Loucy (cell line): ENCODE measurements at regions not wholly inside any gene's neighbourhood (a gene's known extent, or its start where the extent isn't known, plus 50 kb on each side); places are given as distances from the start of the nearest gene placed in this dataset.

Experiments used
- H2AFZ ChIP-seq: fragments of 200-600 bp; sonication (generic); 2 replicates; pipeline ENCODE4 v1.6.0; 2016; ENCODE audit warnings: antibody characterized with exemption, mild to moderate bottlenecking, low read length, moderate library complexity
- H3F3A ChIP-seq: fragments of 200-600 bp; 2 replicates; pipeline ENCODE4 v1.6.0; 2016; ENCODE audit warnings: antibody characterized with exemption, low read depth, mild to moderate bottlenecking
- H3K27me3 ChIP-seq: fragments of 200-600 bp; sonication (generic); 2 replicates; pipeline ENCODE4 v1.6.1; 2014; ENCODE audit warnings: low read length, mild to moderate bottlenecking; ENCODE audit not compliant: insufficient read depth, poor library complexity, severe bottlenecking
- H3K36me3 ChIP-seq: fragments of 200-600 bp; sonication (generic); 2 replicates; pipeline ENCODE4 v1.6.1; 2016; ENCODE audit warnings: low read length; ENCODE audit not compliant: insufficient read depth
- H3K4me1 ChIP-seq: fragments of 200-600 bp; sonication (generic); 2 replicates; pipeline ENCODE4 v1.5.1; 2014; ENCODE audit warnings: low read length, mild to moderate bottlenecking; ENCODE audit not compliant: insufficient read depth, poor library complexity, severe bottlenecking
- H3K4me2 ChIP-seq: fragments of 200-600 bp; sonication (generic); 2 replicates; pipeline ENCODE4 v1.6.0; 2014; ENCODE audit warnings: antibody characterized with exemption, low read length, low read depth, mild to moderate bottlenecking; ENCODE audit not compliant: poor library complexity, severe bottlenecking
- H3K4me3 ChIP-seq: fragments of 200-600 bp; sonication (generic); 2 replicates; pipeline ENCODE4 v1.5.1; 2014; ENCODE audit warnings: low read length, mild to moderate bottlenecking, mixed read lengths; ENCODE audit not compliant: poor library complexity, severe bottlenecking
- H3K79me2 ChIP-seq: fragments of 200-600 bp; sonication (generic); 2 replicates; pipeline ENCODE4 v1.6.1; 2014; ENCODE audit warnings: low read length; ENCODE audit not compliant: insufficient read depth
- H3K9ac ChIP-seq: fragments of 200-600 bp; sonication (generic); 2 replicates; pipeline ENCODE4 v1.6.0; 2014; ENCODE audit warnings: mild to moderate bottlenecking, low read depth, low read length, moderate library complexity; ENCODE audit not compliant: poor library complexity, severe bottlenecking
- H3K9me2 ChIP-seq: fragments of 200-600 bp; sonication (generic); replicated peaks from 2 replicates; pipeline ENCODE4 v1.6.1; 2016; ENCODE audit warnings: low read depth, low read length, mixed read lengths
- H3K9me3 ChIP-seq: fragments of 200-600 bp; sonication (generic); 2 replicates; pipeline ENCODE4 v1.6.1; 2014; ENCODE audit warnings: mild to moderate bottlenecking, antibody characterized with exemption, low read length, low read depth; ENCODE audit not compliant: insufficient read depth
- H4K20me1 ChIP-seq: fragments of 200-600 bp; sonication (generic); 2 replicates; pipeline ENCODE4 v1.6.0; 2014; ENCODE audit warnings: antibody characterized with exemption, low read length, mild to moderate bottlenecking; ENCODE audit not compliant: insufficient read depth, poor library complexity, severe bottlenecking
- EZH2phosphoT487 ChIP-seq: fragments of 200-600 bp; IDR thresholded peaks from 2 replicates; pipeline ENCODE4 v1.6.1; 2018; ENCODE audit warnings: antibody characterized with exemption, mild to moderate bottlenecking, moderate library complexity, borderline replicate concordance
- TF ChIP-seq, protein P1 (sequence below): fragments of 200-600 bp; sonication (generic); conservative IDR thresholded peaks from 2 replicates; pipeline ENCODE4 v1.5.1; 2014; ENCODE audit warnings: mild to moderate bottlenecking, antibody characterized with exemption, low read length

GRCh38 chr2:852168-852567 is 98.5 kb upstream of the SNTG2 start:
- no peak overlapping the region for H3K4me3 ChIP-seq
- no peak overlapping the region for H2AFZ ChIP-seq
- H3K9me3 ChIP-seq, result no peaks in the 10 kb centered on the region
- TF ChIP-seq, protein P1, sequence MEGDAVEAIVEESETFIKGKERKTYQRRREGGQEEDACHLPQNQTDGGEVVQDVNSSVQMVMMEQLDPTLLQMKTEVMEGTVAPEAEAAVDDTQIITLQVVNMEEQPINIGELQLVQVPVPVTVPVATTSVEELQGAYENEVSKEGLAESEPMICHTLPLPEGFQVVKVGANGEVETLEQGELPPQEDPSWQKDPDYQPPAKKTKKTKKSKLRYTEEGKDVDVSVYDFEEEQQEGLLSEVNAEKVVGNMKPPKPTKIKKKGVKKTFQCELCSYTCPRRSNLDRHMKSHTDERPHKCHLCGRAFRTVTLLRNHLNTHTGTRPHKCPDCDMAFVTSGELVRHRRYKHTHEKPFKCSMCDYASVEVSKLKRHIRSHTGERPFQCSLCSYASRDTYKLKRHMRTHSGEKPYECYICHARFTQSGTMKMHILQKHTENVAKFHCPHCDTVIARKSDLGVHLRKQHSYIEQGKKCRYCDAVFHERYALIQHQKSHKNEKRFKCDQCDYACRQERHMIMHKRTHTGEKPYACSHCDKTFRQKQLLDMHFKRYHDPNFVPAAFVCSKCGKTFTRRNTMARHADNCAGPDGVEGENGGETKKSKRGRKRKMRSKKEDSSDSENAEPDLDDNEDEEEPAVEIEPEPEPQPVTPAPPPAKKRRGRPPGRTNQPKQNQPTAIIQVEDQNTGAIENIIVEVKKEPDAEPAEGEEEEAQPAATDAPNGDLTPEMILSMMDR, result no peak
- TF ChIP-seq EZH2phosphoT487, result no peak
- no peaks in the 10 kb centered on the region for H4K20me1 ChIP-seq
- H3K4me2 ChIP-seq, result no peak overlapping the region
- no peaks in the 10 kb centered on the region for H3K36me3 ChIP-seq
- no peak overlapping the region for H3K9ac ChIP-seq
- H3K27me3 ChIP-seq, result no peaks in the 10 kb centered on the region
- H3F3A ChIP-seq, result no peaks in the 10 kb centered on the region
- H3K9me2 ChIP-seq, result no peaks in the 10 kb centered on the region
- H3K79me2 ChIP-seq, result no peaks in the 10 kb centered on the region
- peaks cover 27% of the 10 kb centered on the region for H3K4me1 ChIP-seq

- Histone ChIP-seq H2AFZ (no peak overlapping the region), H3K79me2 (no peaks in the 10 kb centered on the region), H3K9ac (no peak overlapping the region), H3K9me3 (no peaks in the 10 kb centered on the region), H3F3A (no peaks in the 10 kb centered on the region), H4K20me1 (no peaks in the 10 kb centered on the region), H3K27me3 (no peaks in the 10 kb centered on the region), H3K4me3 (no peak overlapping the region), H3K4me2 (no peak overlapping the region), H3K36me3 (no peaks in the 10 kb centered on the region), H3K9me2 (no peaks in the 10 kb centered on the region), H3K4me1 (peaks cover 22% of the 10 kb centered on the region)
- TF ChIP-seq, protein P1, result no peak
- TF ChIP-seq EZH2phosphoT487, result no peak
Observed at GRCh38 chr2:851680-852079, 99.0 kb upstream of the SNTG2 start.

GRCh38 chr2:851078-851477 is 99.6 kb upstream of the SNTG2 start:
- Histone ChIP-seq H3F3A (no peaks in the 10 kb centered on the region), H3K4me2 (no peak overlapping the region), H3K4me1 (peaks cover 16% of the 10 kb centered on the region), H3K79me2 (no peaks in the 10 kb centered on the region), H4K20me1 (no peaks in the 10 kb centered on the region), H3K9me2 (no peaks in the 10 kb centered on the region), H2AFZ (no peak overlapping the region), H3K4me3 (no peak overlapping the region), H3K27me3 (no peaks in the 10 kb centered on the region), H3K36me3 (no peaks in the 10 kb centered on the region), H3K9me3 (no peaks in the 10 kb centered on the region), H3K9ac (no peak overlapping the region)
- TF ChIP-seq, protein P1, result no peak
- TF ChIP-seq EZH2phosphoT487, result no peak
